H1 (cell line): ENCODE measurements at regions not wholly inside any gene's neighbourhood (a gene's known extent, or its start where the extent isn't known, plus 50 kb on each side); places are given as distances from the start of the nearest gene placed in this dataset.

Source experiments
- CBX8 ChIP-seq: fragments of 300-800, 300-1000 bp; sonication (generic); IDR thresholded peaks from 2 replicates; pipeline ENCODE4 v1.7.1; 2016; ENCODE audit warnings: low read depth, low read length, borderline replicate concordance
- CHD2 ChIP-seq: IDR thresholded peaks from 2 replicates; pipeline ENCODE4 v1.6.1; 2012; ENCODE audit warnings: low read length, improper control_type of control experiment
- CTCF ChIP-seq, 3 experiments: IDR thresholded peaks; 1 replicate in 2 of 3; 2 replicates in 1 of 3; pipeline versions ENCODE4 v1.5.1 to v1.6.1; 2011; ENCODE audit warnings: low read length in 3 of 3, mild to moderate bottlenecking in 3 of 3, inconsistent platforms in 2 of 3, low read depth in 1 of 3, moderate library complexity in 1 of 3; ENCODE audit not compliant: insufficient read depth in 1 of 3; ENCODE audit errors: control extremely low read depth in 1 of 3
- E2F6 ChIP-seq: IDR thresholded peaks from 2 replicates; pipeline ENCODE4 v1.6.1; 2012; ENCODE audit warnings: inconsistent platforms
- EGR1 ChIP-seq: IDR thresholded peaks from 2 replicates; pipeline ENCODE4 v1.6.1; 2011; ENCODE audit warnings: low read depth, low read length, borderline replicate concordance
- EP300 ChIP-seq, 2 experiments: IDR thresholded peaks; 1 replicate in 1 of 2; 2 replicates in 1 of 2; pipeline ENCODE4 v1.6.1; 2011 to 2012; ENCODE audit warnings: low read depth in 2 of 2, low read length in 2 of 2, mild to moderate bottlenecking in 2 of 2, borderline replicate concordance in 1 of 2, inconsistent platforms in 1 of 2, moderate library complexity in 1 of 2
- NRF1 ChIP-seq: IDR thresholded peaks from 2 replicates; pipeline ENCODE4 v1.6.1; 2011; ENCODE audit warnings: mild to moderate bottlenecking, low read depth, low read length, improper control_type of control experiment
- PHF8 ChIP-seq: fragments of 200-600 bp; sonication (generic); conservative IDR thresholded peaks from 2 replicates; pipeline ENCODE4 v1.7.1; 2012; ENCODE audit warnings: low read depth, mild to moderate bottlenecking, inconsistent platforms, low read length, moderate library complexity
- POLR2A ChIP-seq, 2 experiments: IDR thresholded peaks; 1 replicate in 1 of 2; 2 replicates in 1 of 2; pipeline ENCODE4 v1.6.1; 2011; ENCODE audit warnings: low read depth in 2 of 2, low read length in 2 of 2, mild to moderate bottlenecking in 2 of 2; ENCODE audit errors: control extremely low read depth in 1 of 2
- POLR2AphosphoS5 ChIP-seq: IDR thresholded peaks from 2 replicates; pipeline ENCODE4 v1.6.1; 2011; ENCODE audit warnings: low read depth, low read length
- SIN3A ChIP-seq, 2 experiments: IDR thresholded peaks in 1 of 2; conservative IDR thresholded peaks in 1 of 2; 2 replicates each; pipeline ENCODE4 v1.6.1; 2011 to 2012; ENCODE audit warnings: low read length in 2 of 2, improper control_type of control experiment in 1 of 2, low read depth in 1 of 2, mild to moderate bottlenecking in 1 of 2
- SIRT6 ChIP-seq: IDR thresholded peaks from one replicate; pipeline ENCODE4 v1.7.1; 2012; ENCODE audit warnings: low read length, inconsistent platforms
- SP2 ChIP-seq: IDR thresholded peaks from 2 replicates; pipeline ENCODE4 v1.6.1; 2012; ENCODE audit warnings: mild to moderate bottlenecking, low read length, inconsistent platforms
- TCF12 ChIP-seq: IDR thresholded peaks from 2 replicates; pipeline ENCODE4 v1.6.1; 2011; ENCODE audit warnings: low read depth, mild to moderate bottlenecking, low read length

GRCh38 chr17:22569459-22570143, 877.3 kb downstream of the KCNJ18 start:
- TF ChIP-seq CHD2: no peak
- TF ChIP-seq NRF1: no peak
- no peak for TF ChIP-seq E2F6
- no peak for TF ChIP-seq SIRT6
- no peak for TF ChIP-seq EP300 (IDR thresholded peaks at IDR 0.05; ENCODE audit: borderline replicate concordance in 1 of 2, low read depth in 2 of 2, low read length in 2 of 2)
- no peak for TF ChIP-seq POLR2AphosphoS5
- TF ChIP-seq SP2: no peak
- TF ChIP-seq PHF8: no peak
- no peak for TF ChIP-seq EGR1
- TF ChIP-seq CTCF (IDR thresholded peaks at IDR 0.05; ENCODE audit: control extremely low read depth in 1 of 3, insufficient read depth in 1 of 3, low read depth in 1 of 3, low read length in 3 of 3): no peak
- TF ChIP-seq POLR2A (IDR thresholded peaks at IDR 0.05; ENCODE audit: control extremely low read depth in 1 of 2, low read depth in 2 of 2, low read length in 2 of 2): no peak
- no peak for TF ChIP-seq CBX8
- TF ChIP-seq SIN3A (conservative IDR thresholded peaks at IDR 0.05 in 1 of 2, IDR thresholded peaks at IDR 0.05 in 1 of 2; ENCODE audit: low read depth in 1 of 2, low read length in 2 of 2): no peak
- TF ChIP-seq TCF12: no peak
